IPS-20b (cell line): ENCODE measurements at regions not wholly inside any gene's neighbourhood (a gene's known extent, or its start where the extent isn't known, plus 50 kb on each side); places are given as distances from the start of the nearest gene placed in this dataset.

ENCODE experiments used
- H3K27ac ChIP-seq: one replicate; pipeline ENCODE4 v1.5.1; 2013; ENCODE audit warnings: low read length
- H3K27me3 ChIP-seq: 2 replicates; pipeline ENCODE4 v1.6.1; 2013; ENCODE audit warnings: mild to moderate bottlenecking, low read length, inconsistent platforms; ENCODE audit not compliant: insufficient read depth
- H3K36me3 ChIP-seq: 2 replicates; pipeline ENCODE4 v1.6.1; 2013; ENCODE audit warnings: low read depth, mild to moderate bottlenecking, inconsistent platforms, low read length, moderate library complexity; ENCODE audit not compliant: insufficient read depth
- H3K4me1 ChIP-seq: 2 replicates; pipeline ENCODE4 v1.6.1; 2013; ENCODE audit warnings: mild to moderate bottlenecking, control low read depth, inconsistent platforms, low read length, moderate library complexity; ENCODE audit not compliant: insufficient read depth
- H3K4me3 ChIP-seq: 2 replicates; pipeline ENCODE4 v1.5.1; 2013; ENCODE audit warnings: mild to moderate bottlenecking, low read length, inconsistent platforms
- H3K9ac ChIP-seq: 2 replicates; pipeline ENCODE4 v1.6.1; 2013; ENCODE audit warnings: low read depth, mild to moderate bottlenecking, inconsistent platforms, low read length, moderate library complexity
- H3K9me3 ChIP-seq: 2 replicates; pipeline ENCODE4 v1.6.1; 2013; ENCODE audit warnings: mild to moderate bottlenecking, low read depth, low read length, inconsistent platforms; ENCODE audit not compliant: insufficient read depth

DNA sequence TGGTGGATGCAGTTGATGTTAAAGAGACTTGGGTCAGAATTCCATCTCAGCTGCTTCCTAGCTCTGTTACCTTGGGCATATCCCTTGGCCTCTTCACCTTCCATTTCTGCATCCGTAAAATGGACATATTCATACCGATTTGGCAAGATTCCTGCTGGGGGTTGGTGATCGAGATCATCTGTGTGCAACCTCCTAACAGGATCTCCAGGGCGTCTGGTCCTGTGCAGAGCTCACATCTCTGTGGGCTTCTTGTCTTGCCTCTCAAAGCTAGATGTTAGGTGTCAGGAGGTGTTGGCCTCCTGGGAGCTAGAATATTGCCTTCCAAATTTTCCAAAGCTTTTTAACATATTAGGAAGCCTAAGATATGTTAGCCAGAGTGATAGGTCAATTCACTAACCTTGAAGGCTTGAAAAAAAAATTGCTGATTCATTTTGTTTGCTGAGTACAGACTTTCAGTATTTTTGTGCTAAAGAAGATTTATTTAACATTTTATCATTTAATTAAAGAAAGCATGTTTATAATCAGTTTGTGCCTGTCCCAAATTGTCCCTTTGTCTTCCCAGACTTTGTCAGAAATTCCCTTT is 69.7 kb upstream of the ZNF516 start:
- Histone ChIP-seq H3K4me1 (peaks cover 14% of the 10 kb centered on the region; the same call in 1 of the 2 replicates), H3K9ac (no peak overlapping the region), H3K27ac (no peak overlapping the region), H3K4me3 (peak overlapping the region; percentile 47; the same call in 1 of the 2 replicates), H3K36me3 (no peaks in the 10 kb centered on the region), H3K27me3 (no peaks in the 10 kb centered on the region), H3K9me3 (no peaks in the 10 kb centered on the region)

DNA sequence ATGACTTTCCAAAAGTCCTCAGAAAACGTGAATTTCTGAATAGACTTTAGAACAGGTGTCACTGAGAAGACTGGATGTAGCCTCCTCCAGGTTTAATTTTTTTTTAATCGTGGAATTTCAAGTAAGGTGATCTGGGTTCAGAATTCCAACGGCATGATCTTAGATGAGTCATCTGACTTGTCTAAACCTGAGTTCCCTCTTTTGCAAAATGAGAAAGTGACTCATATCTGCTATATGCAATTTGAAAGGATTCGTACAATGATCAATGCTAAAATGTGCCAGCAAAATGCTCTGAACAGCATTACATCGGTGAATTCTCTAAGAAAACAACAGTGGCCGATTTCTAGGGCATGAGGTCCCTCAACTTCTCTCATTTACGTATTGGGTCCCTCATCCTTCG is 69.1 kb upstream of the ZNF516 start:
- Histone ChIP-seq H3K9me3 (no peaks in the 10 kb centered on the region), H3K4me3 (no peak overlapping the region), H3K27ac (no peak overlapping the region), H3K36me3 (no peaks in the 10 kb centered on the region), H3K9ac (no peak overlapping the region), H3K4me1 (peaks cover 14% of the 10 kb centered on the region; the same call in 1 of the 2 replicates), H3K27me3 (no peaks in the 10 kb centered on the region)

DNA sequence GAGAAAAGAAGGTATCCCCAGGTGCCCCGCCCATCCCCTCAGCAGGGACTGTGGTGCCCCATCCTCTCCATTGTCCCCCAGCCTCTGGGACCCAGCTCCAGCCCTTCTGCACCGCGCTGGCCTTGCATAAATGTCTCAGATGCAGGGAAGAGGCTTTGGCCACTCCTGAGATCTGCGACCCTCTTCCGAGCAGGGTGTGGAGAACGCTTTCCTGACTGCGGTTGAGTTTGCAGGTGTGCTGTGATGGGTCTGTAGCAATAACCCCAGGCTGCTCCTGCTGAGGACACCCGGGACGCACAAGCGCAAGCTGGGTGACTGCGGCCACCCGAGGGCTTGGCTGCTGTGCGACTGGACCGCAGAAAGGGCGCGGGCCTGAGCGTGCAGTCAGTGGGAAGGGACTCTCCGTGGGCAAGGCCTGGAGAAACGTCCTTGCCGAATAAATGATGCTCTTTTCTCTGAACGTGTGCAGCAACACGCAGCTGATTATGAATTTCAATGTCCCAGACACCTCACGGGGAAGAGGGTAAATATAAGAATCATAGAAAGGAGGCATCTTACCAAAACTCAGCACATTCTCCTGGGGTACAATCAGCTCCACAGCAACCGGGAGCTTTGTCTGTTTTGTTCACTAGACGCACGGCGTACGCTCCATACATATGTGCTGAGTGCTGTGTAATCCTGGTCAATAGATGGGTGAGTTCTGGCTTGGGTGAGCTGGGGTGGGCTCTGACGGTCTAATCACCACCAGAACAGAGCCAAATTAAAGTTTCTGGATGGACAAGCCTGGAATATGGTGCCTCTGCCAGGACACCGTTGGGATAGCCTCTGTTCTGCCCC is 67.5 kb upstream of the ZNF516 start:
- no peaks in the 10 kb centered on the region for H3K27me3 ChIP-seq
- H3K9me3 ChIP-seq, result no peaks in the 10 kb centered on the region
- H3K36me3 ChIP-seq, result no peaks in the 10 kb centered on the region
- H3K4me3 ChIP-seq, result no peak overlapping the region
- peaks cover 14% of the 10 kb centered on the region; the same call in 1 of the 2 replicates for H3K4me1 ChIP-seq
- H3K9ac ChIP-seq, result no peak overlapping the region
- H3K27ac ChIP-seq, result no peak overlapping the region

DNA sequence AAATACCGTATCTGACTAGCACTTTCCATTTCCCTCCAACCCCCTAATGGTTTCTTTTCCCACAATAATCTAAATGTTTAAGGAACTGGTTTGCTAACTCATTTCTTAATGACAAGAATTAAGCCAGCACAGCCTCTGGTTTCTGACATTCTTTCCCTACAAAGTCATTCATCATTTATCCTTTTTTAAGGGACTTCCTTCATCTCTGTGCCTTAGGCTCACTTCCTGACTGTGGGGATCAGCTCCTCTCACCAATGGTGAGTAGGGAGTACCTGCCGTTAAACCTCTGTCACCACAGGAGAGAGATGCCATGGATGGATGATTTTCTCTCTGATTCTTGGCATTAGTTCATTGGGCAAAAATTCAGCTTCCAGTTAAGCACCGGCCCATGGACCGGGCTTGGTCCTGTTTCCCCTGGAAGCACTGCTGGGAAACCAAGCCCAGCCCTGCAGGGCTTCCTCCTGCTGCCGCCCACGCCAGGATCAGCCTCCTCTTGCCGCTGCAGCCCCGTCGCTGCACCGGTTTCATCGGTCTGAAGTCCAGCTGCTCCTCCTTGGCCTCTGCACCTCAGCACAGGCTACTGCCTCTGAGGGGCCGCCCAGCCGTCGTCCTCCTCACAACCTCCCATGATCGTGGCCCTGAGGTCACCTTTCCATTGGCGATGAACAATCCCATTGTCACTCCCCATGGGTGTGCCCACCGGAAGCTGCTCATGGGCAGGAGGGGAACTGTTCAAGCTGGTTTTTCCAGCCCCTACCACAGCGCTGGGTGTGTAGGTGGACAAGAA is 64.0 kb upstream of the ZNF516 start:
- H3K4me3 ChIP-seq, result no peak overlapping the region

DNA sequence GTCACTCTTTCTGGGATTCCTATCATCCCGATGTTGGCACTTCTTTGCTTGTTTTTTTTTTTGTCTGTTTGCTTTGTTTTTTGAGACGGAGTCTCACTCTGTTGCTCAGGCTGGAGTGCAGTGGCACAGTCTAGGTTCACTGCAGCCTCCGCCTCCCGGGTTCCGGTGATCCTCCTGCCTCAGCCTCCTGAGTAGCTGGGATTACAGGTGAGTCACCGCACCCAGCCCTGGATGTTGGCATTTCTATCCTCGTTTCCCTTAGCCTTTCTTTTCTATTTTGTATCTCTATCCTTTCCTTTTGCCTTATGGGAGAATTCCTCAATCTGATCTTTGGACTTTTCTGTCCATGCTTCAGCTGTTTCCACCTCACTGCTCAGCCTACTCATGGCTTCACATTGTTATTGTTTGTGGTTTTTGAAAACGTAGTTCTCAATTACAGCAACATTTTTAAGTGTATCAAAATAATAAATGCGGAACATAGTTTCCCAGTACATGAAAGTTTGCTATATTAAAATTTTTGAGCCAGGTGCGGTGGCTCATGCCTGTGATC is 62.1 kb upstream of the ZNF516 start:
- Histone ChIP-seq H3K27me3 (no peaks in the 10 kb centered on the region), H3K4me3 (no peak overlapping the region), H3K9ac (no peak overlapping the region), H3K27ac (no peak overlapping the region), H3K4me1 (no peaks in the 10 kb centered on the region), H3K9me3 (no peaks in the 10 kb centered on the region), H3K36me3 (no peaks in the 10 kb centered on the region)

More for the DNA sequence above, 64.0 kb upstream of the ZNF516 start:
- H3K27me3 ChIP-seq, result no peaks in the 10 kb centered on the region
- no peaks in the 10 kb centered on the region for H3K4me1 ChIP-seq
- H3K9ac ChIP-seq, result no peak overlapping the region
- H3K36me3 ChIP-seq, result no peaks in the 10 kb centered on the region
- H3K9me3 ChIP-seq, result no peaks in the 10 kb centered on the region
- no peak overlapping the region for H3K27ac ChIP-seq

DNA sequence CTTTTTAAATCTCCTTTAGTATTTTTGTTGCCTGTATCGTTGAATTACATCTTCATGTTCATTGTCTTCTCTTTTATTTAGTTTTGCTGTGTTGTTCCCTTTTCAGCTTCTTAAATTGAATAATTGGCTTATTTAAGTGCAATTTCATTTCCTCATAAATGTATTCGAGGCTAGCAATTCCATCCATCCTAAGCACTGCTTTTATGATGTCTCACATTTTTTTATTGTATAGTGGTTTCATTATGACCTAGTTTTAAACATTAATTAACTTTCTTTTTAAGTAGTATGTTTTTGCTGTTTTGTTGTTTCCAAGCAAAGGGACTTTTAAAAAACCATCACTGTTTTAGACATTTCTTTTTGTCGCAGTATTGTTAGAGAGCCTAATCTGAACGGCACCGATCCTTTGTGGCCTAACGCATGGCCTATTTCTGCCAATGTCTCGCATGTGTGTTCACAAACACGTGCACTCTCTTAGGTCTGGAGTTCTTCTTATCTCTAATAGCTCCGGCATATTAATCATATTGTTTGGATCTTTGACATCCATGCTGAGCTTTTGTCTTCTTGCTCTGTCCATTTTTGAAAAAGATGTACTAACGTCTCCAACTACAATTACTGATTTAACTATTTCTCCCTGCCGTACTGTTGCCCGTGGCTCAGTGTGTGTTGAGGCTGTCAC is 59.6 kb upstream of the ZNF516 start:
- no peaks in the 10 kb centered on the region for H3K27me3 ChIP-seq
- no peaks in the 10 kb centered on the region for H3K4me1 ChIP-seq
- no peak overlapping the region for H3K27ac ChIP-seq
- H3K36me3 ChIP-seq, result no peaks in the 10 kb centered on the region
- H3K4me3 ChIP-seq, result no peak overlapping the region
- H3K9me3 ChIP-seq, result no peaks in the 10 kb centered on the region
- no peak overlapping the region for H3K9ac ChIP-seq

DNA sequence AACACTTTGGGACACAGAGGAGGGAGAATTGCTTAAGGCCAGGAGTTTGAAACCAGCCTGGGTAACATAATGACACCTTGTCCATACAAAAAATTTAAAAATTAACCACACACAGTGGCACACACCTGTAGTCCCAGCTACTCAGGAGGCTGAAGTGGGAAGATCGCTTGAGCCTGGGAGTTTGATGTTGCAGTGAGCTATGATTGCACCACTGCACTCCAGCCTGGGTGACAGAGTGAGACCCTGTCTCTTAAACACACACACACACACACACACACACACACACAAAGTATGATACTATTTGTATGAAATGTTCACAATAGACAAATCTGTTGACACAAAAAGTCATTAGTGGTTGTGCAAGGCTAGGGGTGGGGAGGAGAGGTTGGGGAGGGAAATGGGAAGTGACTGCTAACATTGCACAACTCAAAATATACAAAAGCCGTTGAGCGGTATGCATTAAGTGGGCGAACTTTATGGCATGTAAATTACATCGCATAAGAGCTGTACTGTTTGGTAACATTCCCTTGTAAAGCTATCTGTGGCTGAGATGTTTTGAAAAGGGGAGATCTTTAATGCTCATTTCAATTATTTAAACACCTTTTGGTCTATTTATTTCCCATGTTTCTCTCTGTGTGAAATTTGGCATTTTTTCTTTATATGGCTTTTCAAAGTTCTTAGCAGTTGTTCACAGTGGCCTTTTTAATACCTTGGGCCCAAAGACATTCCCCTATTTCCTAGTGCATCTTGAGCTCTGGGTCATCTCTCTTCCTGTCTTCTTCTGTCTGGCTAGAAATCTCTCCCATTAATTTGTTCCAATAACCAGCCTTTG is 58.9 kb upstream of the ZNF516 start:
- H3K9ac ChIP-seq, result no peak overlapping the region
- H3K36me3 ChIP-seq, result no peaks in the 10 kb centered on the region
- H3K27me3 ChIP-seq, result no peaks in the 10 kb centered on the region
- H3K9me3 ChIP-seq, result no peaks in the 10 kb centered on the region
- no peaks in the 10 kb centered on the region for H3K4me1 ChIP-seq
- H3K4me3 ChIP-seq, result no peak overlapping the region
- no peak overlapping the region for H3K27ac ChIP-seq

DNA sequence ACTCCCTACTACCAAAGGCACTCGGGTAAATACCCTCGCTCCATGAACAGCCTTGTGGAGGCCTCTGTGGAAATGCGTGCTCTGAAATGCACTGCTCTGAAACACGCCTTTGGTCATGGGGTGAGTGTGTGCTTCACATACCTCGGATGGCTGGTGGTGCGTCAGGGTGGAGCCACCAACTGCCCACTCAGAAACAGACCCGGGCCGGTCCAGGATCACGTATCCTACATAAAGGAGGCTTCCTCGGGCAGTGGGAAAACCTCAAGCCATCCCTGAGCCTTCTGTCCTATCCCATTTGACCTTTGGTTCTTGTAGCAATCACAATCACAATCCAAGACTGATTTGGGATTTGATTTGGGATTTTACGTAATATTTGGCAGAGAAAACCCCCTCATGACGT is 53.5 kb upstream of the ZNF516 start:
- Histone ChIP-seq H3K9ac (no peak overlapping the region), H3K4me3 (no peak overlapping the region), H3K27me3 (no peaks in the 10 kb centered on the region), H3K36me3 (no peaks in the 10 kb centered on the region), H3K27ac (no peak overlapping the region), H3K9me3 (no peaks in the 10 kb centered on the region), H3K4me1 (peaks cover 9% of the 10 kb centered on the region)

DNA sequence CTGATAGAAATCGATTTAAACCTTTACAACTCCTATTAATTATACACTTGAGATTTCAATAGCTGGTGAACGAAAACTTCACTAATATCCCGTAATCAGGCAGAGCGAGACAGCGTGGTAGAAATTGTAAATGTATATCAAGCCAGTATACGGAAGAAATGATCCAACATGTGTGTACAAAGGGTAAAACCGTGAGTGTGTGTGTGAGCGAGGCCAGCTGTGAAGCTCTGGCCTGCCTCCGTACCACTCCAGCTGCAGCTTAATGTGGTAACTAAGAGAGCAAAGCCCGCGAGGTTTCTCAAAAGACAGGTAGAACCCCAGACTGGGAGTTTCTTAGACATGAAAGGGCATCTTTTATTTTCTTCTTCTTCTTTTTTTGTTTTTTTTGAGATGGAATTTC is 52.3 kb upstream of the ZNF516 start:
- Histone ChIP-seq H3K4me1 (peaks cover 9% of the 10 kb centered on the region), H3K9ac (no peak overlapping the region), H3K4me3 (no peak overlapping the region), H3K27me3 (no peaks in the 10 kb centered on the region), H3K27ac (no peak overlapping the region), H3K36me3 (no peaks in the 10 kb centered on the region), H3K9me3 (no peaks in the 10 kb centered on the region)

DNA sequence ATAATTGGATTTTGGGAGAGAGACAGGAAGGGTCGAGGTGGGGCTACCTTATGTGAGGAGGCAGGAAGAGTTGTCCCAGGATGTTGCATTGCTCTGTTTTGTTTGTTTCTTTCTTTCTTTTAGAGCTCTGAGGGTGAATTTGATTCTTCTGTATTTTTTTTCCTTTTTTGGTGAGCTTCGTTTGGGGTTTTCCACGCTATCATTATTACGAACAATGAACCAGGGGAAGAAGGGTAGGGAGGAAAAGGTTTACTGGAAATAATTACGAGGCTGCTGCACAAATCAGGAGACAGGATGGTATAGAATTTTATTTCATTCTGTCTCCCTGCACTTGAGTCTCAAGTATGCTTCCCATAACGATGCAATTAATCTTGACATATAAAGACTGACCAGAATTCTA is 51.4 kb upstream of the ZNF516 start:
- H3K36me3 ChIP-seq, result no peaks in the 10 kb centered on the region
- no peak overlapping the region for H3K4me3 ChIP-seq
- H3K4me1 ChIP-seq, result peaks cover 9% of the 10 kb centered on the region
- H3K9ac ChIP-seq, result no peak overlapping the region
- no peaks in the 10 kb centered on the region for H3K27me3 ChIP-seq
- H3K9me3 ChIP-seq, result no peaks in the 10 kb centered on the region
- H3K27ac ChIP-seq, result no peak overlapping the region

DNA sequence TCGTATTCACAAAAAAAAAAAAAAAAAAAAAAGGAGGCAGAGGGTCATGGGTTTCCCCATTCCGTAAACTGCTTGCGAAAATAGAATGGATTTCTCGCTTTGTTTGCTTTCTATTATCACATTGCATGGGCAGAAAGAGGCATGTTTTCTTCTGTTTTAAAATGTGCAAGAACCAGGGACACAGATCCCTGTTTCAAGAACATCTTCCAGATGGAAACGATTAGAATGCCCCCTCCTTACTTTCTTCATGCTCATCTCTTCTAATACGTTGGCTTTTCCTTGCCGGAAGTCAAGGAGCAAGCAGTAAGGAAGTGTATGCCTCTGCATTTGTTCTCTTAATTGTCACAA is 51.0 kb upstream of the ZNF516 start:
- Histone ChIP-seq H3K27ac (no peak overlapping the region), H3K9me3 (no peaks in the 10 kb centered on the region), H3K4me1 (peaks cover 9% of the 10 kb centered on the region), H3K9ac (no peak overlapping the region), H3K27me3 (no peaks in the 10 kb centered on the region), H3K4me3 (no peak overlapping the region), H3K36me3 (no peaks in the 10 kb centered on the region)
